OCI-LY3 (cell line): ENCODE measurements at regions not wholly inside any gene's neighbourhood (a gene's known extent, or its start where the extent isn't known, plus 50 kb on each side); places are given as distances from the start of the nearest gene placed in this dataset.

Experiments used
- CTCF ChIP-seq: fragments of 200-600, 300-600 bp; sonication (generic); IDR thresholded peaks from 2 replicates; pipeline ENCODE4 v1.5.1; 2014; ENCODE audit warnings: antibody characterized with exemption, low read length, low read depth
- EZH2phosphoT487 ChIP-seq: fragments of 200-600 bp; shearing (Covaris generic); IDR thresholded peaks from 2 replicates; pipeline ENCODE4 v1.6.1; 2018; ENCODE audit warnings: antibody characterized with exemption, mixed run types, low read depth

- TF ChIP-seq CTCF: no peak
- TF ChIP-seq EZH2phosphoT487: no peak
These were observed 145.5 kb upstream of the SPRY2 start for GRCh38 chr13:80486402-80486801.
